HG02623 (cell line): ENCODE measurements at regions not wholly inside any gene's neighbourhood (a gene's known extent, or its start where the extent isn't known, plus 50 kb on each side); places are given as distances from the start of the nearest gene placed in this dataset.
"Not testable (repeated sequence)": the region's sequence is repeated elsewhere in the genome, so short reads cannot be mapped to it uniquely, and the experiment has no call there.

ENCODE experiments used
- ATAC-seq: cut with Tn5 transposase; IDR thresholded peaks from one replicate; pipeline ENCODE4 v1.9.1; 2021; ENCODE audit warnings: moderate library complexity; ENCODE audit not compliant: unreplicated experiment

DNA sequence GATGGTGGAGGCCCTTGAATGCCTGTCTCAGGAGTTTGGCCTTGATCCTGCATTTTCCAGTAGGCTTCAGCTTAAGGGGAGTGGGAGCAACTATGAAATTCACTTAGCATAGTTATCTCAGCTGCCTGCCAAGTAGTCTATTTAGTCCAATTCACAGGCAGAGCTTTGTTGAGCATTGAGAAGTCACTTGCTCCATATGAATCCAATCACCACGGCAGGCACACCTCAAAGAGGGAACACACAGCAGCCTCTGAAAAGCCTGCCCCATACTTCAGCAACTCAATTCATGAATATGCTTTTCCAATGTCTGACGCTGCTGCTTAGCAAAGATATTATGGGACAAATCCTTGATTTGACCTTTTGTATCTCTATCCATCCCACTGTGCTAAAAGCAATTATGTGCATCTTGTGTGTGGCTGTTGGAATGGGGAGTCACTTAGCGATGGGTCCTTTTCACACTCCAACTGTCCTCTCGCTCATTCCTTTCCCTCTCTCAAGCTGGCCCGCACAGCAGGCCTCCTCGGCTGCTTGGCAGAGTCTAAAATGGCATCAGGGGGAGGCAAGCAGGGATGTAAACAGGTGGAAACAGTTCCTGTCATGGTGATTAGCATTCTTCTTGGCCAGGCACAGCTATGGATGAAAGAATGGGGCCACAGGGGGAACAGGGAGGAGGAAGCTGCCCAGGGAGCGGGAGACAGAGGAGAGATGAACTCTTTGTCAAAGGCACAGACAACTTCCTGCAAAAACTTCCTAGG is 56.0 kb upstream of the LRPPRC start:
- no peak for ATAC-seq

DNA sequence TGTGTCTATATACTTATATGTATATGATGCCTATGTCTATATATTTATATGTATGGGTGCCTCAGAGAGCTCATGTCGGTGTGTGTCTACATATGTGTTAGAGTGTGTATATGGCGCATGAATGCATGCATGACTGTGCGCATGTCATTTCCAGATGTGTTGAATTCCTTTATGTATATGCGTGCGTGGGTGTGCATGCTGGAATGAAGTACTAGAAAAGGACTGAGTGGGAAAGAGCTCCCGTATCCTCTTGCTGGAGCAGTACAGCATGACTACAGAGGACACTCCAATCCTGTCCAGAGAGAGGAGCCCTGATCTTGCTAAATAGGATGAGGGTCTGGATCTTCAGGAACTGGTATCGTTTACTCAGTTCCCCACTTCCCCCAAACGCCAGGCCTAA is 56.8 kb upstream of the LRPPRC start:
- ATAC-seq: no peak

DNA sequence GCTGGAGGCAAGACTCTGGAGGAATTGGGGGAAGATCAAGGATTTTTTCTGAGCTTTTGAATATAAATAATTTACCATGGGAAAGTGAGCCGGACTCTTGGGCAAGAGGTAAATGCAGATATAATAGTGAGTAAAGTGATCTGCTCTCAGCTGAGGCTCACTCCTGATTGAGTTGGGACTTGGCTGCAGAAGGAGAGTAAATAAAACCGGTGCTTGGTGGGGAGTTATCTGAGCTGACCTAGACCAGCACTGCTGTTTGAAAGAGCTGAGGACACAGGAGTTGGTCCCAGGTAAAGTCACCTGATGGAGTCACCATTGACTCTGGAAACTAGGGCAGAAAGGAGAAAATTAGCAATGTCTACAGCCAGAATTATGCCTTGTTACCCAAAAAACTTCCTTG is 57.3 kb upstream of the LRPPRC start:
- ATAC-seq: no peak

DNA sequence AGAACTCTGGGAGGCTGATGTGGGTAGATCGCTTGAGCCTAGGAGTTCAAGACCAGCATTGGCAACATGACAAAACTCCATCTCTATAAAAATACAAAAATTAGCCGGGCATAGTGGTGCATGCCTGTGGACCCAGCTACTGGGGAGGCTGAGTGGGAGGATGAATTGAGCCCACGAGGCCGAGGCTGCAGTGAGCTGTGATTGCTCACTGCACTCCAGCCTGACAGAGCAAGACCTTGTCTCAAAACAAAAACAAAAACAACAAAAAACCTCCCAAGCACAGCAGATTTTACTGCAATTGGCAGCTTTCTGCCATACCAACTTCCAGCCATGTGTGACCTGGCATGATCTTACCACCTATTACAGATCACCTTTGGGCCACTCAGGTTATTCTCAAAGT is 57.7 kb upstream of the LRPPRC start:
- ATAC-seq: no peak

DNA sequence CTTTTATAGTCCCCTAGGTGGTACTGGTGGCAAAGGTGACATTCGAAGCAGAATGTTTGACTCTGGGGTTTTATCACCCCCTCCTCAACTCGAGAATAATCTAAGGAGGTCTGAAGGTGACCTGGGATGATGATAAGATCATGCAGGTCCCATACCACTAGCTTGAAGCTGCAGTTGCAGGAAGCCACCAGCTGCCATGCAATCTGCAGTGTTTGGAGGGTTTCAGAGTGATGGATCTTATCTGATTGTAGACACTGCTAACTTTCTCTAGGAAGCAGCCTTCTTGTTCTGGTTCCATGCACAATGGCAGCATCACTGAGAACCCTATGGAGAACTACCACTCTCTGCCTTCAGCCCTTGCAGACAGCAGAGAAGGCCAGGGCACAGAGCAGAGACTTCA is 59.4 kb upstream of the LRPPRC start:
- ATAC-seq: no peak

DNA sequence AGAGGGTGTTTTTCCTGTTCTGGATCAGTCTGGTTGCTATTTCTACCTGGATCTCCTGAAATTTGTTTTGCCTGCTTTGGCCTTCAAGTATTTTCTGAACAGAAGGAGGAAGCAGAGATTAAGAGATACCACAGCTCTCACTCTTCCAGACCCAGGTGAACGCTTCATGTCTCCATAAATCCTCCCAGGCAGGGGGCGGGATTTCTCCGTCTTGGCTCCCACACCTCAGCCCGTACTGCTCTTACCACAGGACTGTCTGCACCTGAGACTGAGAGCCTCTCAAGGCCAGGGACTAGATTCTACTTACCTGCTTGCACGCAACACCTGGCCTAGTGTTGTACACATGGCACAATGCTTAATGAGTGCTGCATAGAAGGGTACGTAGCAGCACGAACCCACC is 59.9 kb upstream of the LRPPRC start:
- ATAC-seq: no peak

DNA sequence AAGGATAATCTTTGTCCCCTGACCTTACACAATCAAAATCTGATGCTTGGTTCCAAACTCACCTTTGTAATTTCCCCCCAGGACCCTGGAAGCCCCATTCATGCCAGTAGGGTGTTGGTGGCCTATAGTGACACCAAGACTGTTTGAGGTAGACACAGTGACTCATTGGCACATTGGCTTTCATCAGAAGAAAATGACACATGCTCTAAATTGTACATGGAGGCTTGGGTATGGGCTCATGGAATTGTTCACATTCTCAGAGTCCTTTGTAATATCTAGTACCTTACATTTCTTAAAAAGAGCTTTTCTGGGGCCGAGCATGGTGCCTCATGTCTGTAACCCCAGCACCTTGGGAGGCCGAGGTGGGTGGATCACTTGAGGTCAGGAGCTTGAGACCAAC is 61.2 kb upstream of the LRPPRC start:
- no peak for ATAC-seq

DNA sequence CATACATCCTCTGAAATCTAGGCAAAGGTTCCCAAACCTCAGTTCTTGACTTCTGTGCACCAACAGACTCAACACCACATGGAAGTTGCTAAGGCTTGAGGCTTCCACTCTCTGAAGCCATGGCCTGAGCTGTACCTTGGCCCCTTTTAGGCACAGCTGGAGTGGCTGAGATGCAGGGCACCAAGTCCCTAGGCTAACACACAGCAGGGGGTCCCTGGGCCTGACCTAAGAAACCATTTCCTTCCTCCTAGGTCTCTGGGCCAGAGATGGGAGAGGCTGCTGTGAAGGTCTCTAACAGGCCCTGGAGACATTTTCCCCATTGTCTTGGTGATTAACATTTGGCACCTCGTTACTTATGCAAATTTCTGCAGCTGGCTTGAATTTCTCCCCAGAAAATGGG is 64.5 kb upstream of the LRPPRC start:
- ATAC-seq: not testable (repeated sequence)

DNA sequence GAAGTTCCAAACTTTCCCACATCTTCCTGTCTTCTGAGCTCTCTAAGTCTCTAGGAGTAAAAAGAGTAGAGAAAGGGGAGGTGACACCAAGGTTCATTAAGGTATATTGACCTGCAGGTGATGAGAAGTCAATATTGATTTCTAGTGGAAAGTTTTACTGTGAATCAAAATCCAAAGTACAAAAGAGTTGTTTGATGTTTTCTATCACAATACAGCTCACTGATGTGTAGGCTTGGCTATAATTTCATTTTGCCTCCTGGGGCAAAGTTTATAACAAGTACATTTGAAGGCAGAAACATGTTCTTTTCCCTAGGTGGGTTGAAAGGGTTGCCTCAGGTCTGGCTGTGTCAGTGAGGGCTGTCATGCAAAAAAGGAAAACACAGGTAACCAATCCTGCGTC is 65.2 kb upstream of the LRPPRC start:
- ATAC-seq: no peak

DNA sequence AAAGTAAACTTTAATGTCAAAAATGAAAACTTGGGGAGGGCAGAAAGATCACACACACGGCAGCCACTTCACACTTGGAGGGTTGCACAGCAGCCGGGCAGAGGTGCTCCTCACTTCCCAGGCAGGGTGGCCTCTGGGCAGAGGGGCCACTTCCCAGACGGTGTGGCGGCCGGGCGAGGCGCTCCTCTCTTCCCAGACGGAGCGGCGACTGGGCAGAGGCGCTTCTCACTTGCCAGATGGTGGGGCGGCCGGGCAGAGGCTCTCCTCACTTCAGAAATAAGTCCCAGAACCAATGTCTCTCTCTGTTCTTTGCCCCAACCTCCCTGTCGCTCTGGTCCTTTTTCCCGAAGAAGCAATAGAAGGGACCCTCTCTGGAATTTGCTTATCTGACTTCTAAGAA is 65.7 kb upstream of the LRPPRC start:
- no peak for ATAC-seq

DNA sequence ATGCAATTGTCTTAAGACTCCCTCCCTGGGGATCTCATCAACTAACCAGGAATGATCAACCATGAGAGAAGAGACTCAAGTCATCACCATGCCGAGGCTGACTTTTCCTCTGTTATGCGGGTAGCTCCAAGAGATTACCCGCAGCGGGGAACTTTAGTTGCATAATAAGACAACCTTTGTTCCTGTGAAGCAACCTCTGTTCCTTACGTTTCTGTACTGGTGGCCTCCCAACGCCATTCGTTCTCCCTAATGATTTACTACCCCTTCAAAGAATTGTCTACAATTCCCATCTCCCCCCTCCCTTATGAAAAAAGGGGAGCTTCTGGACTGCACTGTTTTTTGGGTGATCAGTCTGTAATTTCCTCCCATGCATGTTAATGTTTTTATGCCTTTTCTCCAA is 66.1 kb upstream of the LRPPRC start:
- no peak for ATAC-seq

DNA sequence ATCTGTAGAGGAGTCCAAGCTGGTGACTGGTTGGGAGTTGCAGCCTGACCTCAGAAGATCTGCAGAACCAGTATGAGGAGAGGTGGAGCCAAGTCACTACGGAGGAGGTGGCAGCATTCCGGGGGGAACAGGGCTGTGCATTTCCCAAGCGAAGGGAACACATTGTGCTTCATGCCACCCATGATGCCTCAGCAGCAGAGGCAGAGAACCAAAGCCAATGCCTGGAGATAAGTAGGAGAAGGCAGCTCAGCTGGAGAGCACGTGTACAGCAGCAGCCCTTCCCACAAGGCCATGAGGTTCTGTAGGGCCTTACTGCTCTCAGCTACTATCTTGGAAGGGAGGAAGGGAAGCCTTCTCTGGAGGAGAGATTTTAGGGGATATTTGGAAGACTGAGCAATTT is 67.2 kb upstream of the LRPPRC start:
- no peak for ATAC-seq

DNA sequence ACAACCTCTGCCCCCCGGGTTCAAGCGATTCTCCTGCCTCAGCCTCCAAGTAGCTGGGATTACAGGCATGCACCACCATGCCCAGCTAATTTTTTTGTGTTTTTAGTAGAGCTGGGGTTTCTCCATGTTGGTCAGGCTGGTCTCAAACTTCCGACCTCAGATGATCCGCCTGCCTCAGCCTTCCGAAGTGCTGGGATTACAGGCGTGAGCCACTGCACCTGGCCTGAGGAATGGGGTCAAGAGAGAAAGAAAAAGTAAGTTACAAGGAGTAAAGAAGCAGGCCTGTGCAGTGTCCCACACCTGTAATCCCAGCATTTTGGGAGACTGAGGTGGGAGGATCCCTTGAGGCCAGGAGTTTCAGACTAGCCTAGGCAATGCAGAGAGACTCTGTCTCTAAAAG is 68.5 kb upstream of the LRPPRC start:
- ATAC-seq: not testable (repeated sequence)

DNA sequence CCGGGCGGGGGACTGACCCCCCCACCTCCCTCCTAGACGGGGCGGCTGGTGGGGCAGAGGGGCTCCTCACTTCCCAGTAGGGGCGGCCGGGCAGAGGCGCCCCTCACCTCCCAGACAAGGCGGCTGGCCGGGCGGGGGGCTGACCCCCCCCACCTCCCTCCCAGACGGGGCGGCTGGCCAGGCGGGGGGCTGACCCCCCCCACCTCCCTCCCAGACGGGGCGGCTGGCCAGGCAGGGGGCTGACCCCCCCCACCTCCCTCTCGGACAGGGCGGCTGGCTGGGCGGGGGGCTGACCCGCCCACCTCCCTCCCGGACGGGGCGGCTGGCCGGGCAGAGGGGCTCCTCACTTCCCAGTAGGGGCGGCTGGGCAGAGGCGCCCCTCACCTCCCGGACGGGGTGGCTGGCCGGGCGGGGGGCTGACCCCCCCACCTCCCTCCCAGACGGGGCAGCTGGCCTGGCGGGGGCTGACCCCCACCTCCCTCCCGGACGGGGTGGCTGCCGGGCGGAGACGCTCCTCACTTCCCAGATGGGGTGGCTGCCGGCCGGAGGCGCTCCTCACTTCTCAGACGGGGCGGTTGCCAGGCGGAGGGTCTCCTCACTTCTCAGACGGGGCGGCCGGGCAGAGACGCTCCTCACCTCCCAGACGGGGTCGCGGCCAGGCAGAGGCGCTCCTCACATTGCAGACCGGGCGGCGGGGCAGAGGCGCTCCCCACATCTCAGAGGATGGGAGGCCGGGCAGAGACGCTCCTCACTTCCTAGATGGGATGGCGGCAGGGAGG is 71.4 kb upstream of the LRPPRC start:
- ATAC-seq: not testable (repeated sequence)

DNA sequence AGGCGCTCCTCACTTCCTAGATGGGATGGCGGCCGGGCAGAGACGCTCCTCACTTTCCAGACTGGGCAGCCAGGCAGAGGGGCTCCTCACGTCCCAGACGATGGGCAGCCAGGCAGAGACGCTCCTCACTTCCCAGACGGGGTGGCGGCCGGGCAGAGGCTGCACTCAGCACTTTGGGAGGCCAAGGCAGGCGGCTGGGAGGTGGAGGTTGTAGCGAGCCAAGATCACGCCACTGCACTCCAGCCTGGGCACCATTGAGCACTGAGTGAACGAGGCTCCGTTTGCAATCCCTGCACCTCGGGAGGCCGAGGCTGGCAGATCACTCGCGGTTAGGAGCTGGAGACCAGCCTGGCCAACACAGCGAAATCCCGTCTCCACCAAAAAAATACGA is 72.0 kb upstream of the LRPPRC start:
- ATAC-seq: not testable (repeated sequence)

DNA sequence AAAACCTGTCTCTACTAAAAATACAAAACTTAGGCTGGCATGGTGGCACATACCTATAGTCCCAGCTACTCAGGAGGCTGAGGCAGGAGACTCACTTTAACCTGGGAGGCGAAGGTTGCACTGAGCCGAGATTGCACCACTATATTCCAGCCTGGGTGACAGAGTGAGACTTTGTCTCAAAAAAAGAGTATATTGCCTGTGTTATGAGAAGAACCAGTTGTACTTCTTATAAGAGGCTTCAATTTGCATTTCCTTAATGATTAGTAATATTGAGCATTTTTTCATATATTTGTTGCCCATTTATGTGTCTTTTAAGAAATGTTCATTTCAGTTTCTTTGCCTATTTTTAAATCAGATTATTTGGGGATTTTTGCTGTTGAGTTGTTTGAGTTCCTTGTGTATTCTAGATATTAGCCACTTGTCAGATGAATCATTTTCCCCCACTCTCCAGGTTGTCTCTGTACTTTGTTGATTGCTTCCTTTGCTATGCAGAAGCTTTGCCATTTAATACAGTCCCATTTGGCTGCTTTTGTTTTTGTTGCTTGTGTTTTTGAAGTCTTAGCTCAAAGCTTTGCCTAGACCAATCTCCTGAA is 75.8 kb upstream of the LRPPRC start:
- ATAC-seq: no peak

DNA sequence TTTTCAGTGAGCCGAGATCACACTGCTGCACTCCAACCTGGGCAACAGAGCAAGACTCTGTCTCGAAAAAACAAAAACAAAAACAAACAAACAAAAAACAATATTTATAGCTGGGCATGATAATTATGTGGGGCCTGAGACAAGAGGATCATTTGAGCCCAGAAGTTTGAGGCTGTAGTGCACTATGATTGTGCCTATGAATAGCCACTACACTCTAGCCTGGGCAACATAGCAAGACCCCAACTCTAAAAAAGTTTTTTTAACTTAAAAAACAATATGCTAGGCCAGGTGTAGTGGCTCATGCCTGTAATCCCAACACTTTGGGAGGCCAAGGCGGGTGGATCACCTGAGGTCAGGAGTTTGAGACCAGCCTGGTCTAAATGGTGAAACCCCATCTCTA is 77.9 kb upstream of the LRPPRC start:
- not testable (repeated sequence) for ATAC-seq

DNA sequence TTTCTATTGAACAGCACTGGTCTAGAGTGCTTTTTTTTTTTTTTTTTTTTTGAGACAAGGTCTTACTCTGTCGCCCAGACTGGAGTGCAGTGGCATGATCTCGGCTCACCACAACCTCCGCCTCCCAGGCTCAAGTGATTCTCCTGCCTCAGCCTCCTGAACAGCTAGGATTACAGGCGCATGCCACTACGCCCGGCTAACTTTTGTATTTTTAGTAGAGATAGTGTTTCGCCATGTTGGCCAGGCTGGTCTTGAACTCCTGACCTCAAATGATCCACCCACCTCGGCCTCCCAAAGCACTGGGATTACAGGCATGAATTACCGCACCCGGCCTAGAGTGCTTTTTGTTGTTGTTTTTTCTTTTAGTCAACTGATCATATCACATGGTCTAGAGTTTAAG is 79.0 kb upstream of the LRPPRC start:
- ATAC-seq: not testable (repeated sequence)

DNA sequence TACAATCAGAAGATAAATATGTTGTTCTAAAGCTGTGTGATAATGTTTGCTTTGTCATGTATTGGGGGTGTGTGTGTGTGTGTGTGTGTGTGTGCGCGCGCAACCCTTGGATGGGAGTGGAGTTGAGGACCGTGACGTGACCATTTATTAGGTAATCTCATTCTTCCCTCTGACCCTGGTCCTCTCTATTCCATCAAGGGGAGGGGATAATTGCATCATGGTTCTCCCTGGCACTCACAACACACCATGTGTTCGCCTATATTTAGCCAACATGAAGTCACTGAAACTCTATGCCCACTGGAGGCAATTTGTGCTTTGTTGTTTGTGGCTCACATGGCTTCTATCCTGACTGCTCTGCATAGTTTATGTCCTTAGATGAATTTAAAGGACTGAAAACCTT is 79.8 kb upstream of the LRPPRC start:
- no peak for ATAC-seq

DNA sequence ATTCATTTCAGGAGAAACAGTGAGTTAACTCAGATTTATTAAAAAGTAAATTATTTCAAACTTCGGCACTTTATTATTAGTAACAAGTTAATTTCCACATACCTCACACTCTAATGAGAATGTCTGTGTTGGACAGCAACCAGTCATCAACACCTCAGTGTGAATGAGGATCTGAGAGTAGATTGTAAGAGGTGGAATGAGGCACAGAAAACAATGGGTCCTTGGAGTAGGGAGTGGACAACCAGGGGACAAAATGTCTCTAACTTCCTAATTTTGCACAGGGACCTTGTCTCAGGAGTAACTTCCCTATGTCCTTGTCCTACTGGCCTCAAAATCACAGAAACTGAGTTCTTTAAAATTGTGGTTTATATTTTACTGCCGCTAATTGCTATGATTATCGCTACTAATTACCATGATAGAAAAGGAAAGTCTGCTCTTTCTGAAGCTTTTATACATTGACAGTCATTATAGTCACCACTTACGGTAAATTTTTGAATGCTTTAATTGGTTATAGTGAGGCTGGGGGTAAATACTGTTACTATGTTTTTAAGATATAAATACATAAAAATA is 82.2 kb upstream of the LRPPRC start:
- no peak for ATAC-seq

DNA sequence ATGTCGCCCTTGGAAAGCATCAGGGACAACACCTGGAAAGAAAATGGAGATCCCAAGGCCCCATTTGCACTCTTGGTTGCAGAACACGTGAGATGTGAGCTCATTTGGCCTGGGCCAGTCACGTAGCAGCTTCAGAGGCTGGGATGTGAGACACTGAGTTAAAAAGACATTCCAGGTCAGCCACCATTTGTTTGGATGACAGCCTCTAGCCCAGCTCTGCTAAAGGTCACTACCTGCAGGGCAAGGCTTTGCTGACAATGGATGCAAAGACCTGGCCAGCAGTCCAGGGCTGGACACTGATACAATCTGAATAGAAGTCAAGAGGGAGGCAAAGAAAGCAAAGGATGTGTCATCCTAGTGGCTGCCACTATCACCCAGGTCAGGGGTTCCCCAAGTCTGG is 83.9 kb upstream of the LRPPRC start:
- ATAC-seq: no peak

DNA sequence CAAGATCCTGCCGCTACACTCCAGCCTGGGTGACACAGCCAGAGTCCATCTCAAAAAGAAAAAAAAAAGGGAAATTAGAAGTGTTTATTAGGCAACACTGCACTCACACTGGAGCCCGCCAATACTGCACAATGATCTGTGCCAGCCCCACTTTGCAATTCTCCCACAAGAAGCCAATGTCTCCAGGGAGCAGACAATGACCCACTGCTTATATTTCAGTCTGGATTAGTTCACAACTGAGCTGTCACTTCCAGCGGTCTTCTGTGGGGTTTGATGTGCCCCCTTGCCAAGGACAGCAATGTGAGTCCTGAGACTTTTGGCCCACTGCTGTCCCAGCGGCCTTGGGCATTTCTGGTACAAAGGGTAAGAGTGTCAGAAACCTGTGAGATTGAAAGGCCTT is 85.6 kb upstream of the PPM1B start:
- ATAC-seq: no peak
